Right atrium auricular region (tissue), 2 donors: ENCODE measurements at regions not wholly inside any gene's neighbourhood (a gene's known extent, or its start where the extent isn't known, plus 50 kb on each side); places are given as distances from the start of the nearest gene placed in this dataset.

Source experiments
- DNase-seq: peaks from one replicate; pipeline ENCODE4 v3.0.0-alpha.2; 2019; ENCODE audit warnings: low spot score
- H3K27ac ChIP-seq, 2 donors: fragments of 200-600 bp; sonication (generic); 1 replicate in 1 of 2; 2 replicates in 1 of 2; pipeline ENCODE4 v1.5.1; 2016 to 2019
- H3K27me3 ChIP-seq, 2 donors: fragments of 200-600 bp; sonication (generic); one replicate each; pipeline versions ENCODE4 v1.5.1 to v1.6.0; 2017 to 2019
- H3K36me3 ChIP-seq: fragments of 200-600 bp; sonication (generic); one replicate; pipeline ENCODE4 v1.5.1; 2016
- H3K4me1 ChIP-seq, 2 donors: fragments of 200-600 bp; sonication (generic); one replicate each; pipeline versions ENCODE4 v1.5.1 to v1.6.0; 2017 to 2019
- H3K4me3 ChIP-seq, 2 donors: fragments of 200-600 bp; sonication (generic); 1 replicate in 1 of 2; 2 replicates in 1 of 2; pipeline ENCODE4 v1.5.1; 2017 to 2019; ENCODE audit warnings: mild to moderate bottlenecking in 1 of 2, moderate library complexity in 1 of 2
- H3K9me3 ChIP-seq, 2 donors: fragments of 200-600 bp; sonication (generic); one replicate each; pipeline ENCODE4 v1.5.1; 2019
- TF ChIP-seq, protein P1 (sequence below), 2 donors: fragments of 200-600 bp; sonication (generic); IDR thresholded peaks; one replicate each; pipeline ENCODE4 v1.5.1; 2019; ENCODE audit warnings: antibody characterized with exemption in 2 of 2

GRCh38 chr2:200168641-200169555 is 137.6 kb upstream of the SPATS2L start:
- DNase-seq = no peak
- Histone ChIP-seq H3K4me1 (no peaks in the 10 kb centered on the region), H3K9me3 (peaks cover 0 to 11% of the 10 kb centered on the region in 2 donors), H3K36me3 (no peaks in the 10 kb centered on the region), H3K27me3 (no peaks in the 10 kb centered on the region), H3K27ac (no peak overlapping the region), H3K4me3 (no peak overlapping the region)
- TF ChIP-seq, protein P1, sequence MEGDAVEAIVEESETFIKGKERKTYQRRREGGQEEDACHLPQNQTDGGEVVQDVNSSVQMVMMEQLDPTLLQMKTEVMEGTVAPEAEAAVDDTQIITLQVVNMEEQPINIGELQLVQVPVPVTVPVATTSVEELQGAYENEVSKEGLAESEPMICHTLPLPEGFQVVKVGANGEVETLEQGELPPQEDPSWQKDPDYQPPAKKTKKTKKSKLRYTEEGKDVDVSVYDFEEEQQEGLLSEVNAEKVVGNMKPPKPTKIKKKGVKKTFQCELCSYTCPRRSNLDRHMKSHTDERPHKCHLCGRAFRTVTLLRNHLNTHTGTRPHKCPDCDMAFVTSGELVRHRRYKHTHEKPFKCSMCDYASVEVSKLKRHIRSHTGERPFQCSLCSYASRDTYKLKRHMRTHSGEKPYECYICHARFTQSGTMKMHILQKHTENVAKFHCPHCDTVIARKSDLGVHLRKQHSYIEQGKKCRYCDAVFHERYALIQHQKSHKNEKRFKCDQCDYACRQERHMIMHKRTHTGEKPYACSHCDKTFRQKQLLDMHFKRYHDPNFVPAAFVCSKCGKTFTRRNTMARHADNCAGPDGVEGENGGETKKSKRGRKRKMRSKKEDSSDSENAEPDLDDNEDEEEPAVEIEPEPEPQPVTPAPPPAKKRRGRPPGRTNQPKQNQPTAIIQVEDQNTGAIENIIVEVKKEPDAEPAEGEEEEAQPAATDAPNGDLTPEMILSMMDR (IDR thresholded peaks at IDR 0.05) = no peak

GRCh38 chr2:200170221-200170620 is 136.3 kb upstream of the SPATS2L start:
- Histone ChIP-seq H3K4me3 (no peak overlapping the region), H3K36me3 (no peaks in the 10 kb centered on the region), H3K27me3 (no peaks in the 10 kb centered on the region), H3K27ac (no peak overlapping the region), H3K4me1 (no peaks in the 10 kb centered on the region), H3K9me3 (peaks cover 0 to 9% of the 10 kb centered on the region in 2 donors)
- DNase-seq = no peak
- TF ChIP-seq, protein P1 (IDR thresholded peaks at IDR 0.05) = no peak

- Histone ChIP-seq H3K27me3 (no peaks in the 10 kb centered on the region), H3K36me3 (no peaks in the 10 kb centered on the region), H3K27ac (no peak overlapping the region), H3K4me3 (no peak overlapping the region), H3K9me3 (no peaks in the 10 kb centered on the region), H3K4me1 (no peaks in the 10 kb centered on the region)
- DNase-seq = no peak
- TF ChIP-seq, protein P1 (IDR thresholded peaks at IDR 0.05) = no peak
These were observed 134.6 kb upstream of the SPATS2L start for GRCh38 chr2:200171731-200172482.

- H3K9me3 ChIP-seq = no peaks in the 10 kb centered on the region
- H3K36me3 ChIP-seq = no peaks in the 10 kb centered on the region
- DNase-seq = no peak
- TF ChIP-seq, protein P1 (IDR thresholded peaks at IDR 0.05) = no peak
- no peak overlapping the region for H3K4me3 ChIP-seq
- H3K4me1 ChIP-seq = peaks cover 0 to under 1% of the 10 kb centered on the region in 2 donors
- no peak overlapping the region for H3K27ac ChIP-seq
- no peaks in the 10 kb centered on the region for H3K27me3 ChIP-seq
These were observed 134.0 kb upstream of the SPATS2L start for GRCh38 chr2:200172521-200172920.

DNA sequence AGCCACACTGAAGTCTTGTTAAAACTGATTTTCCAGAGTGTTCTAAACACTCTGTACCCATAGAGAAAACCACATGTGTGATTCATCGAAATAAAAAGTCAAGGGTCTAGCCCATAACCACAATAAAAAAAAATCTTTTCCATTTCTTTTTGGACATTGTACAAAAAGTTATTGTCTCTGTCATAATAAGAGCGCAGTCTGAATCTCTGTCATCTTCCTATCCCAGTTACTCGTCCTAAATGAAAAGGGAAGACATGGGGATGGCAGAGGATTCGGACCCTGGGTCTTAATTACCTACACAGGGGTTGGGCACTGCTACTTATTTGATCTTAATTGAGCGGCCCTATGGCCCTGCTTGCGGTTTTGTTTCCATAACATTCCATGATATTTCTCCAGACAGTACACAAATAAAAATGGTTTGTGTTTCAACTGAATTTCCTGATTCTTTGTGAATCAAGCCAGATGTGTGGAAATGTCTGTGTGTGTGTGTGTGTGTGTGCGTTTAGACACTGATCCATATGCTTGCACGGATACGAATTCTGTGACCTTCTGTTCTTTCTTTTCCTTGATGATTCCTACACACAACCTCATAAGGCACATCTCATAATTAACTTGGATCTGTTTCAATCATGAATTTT is 133.4 kb upstream of the SPATS2L start:
- no peaks in the 10 kb centered on the region for H3K9me3 ChIP-seq
- H3K27me3 ChIP-seq = no peaks in the 10 kb centered on the region
- H3K4me3 ChIP-seq = no peak overlapping the region
- H3K27ac ChIP-seq = no peak overlapping the region
- no peaks in the 10 kb centered on the region for H3K36me3 ChIP-seq
- TF ChIP-seq, protein P1 (IDR thresholded peaks at IDR 0.05) = no peak
- peaks cover 0 to 6% of the 10 kb centered on the region in 2 donors for H3K4me1 ChIP-seq
- DNase-seq = no peak
